Karpas-422 (cell line): ENCODE measurements at regions not wholly inside any gene's neighbourhood (a gene's known extent, or its start where the extent isn't known, plus 50 kb on each side); places are given as distances from the start of the nearest gene placed in this dataset.

Experiments used
- DNase-seq: peaks from one replicate; pipeline ENCODE4 v3.0.0-alpha.2; 2015
- H2AFZ ChIP-seq: fragments of 200-600 bp; sonication (generic); 2 replicates; pipeline ENCODE4 v1.6.1; 2014; ENCODE audit warnings: antibody characterized with exemption, low read length, mixed read lengths
- H3K27ac ChIP-seq: fragments of 200-600 bp; sonication (generic); 2 replicates; pipeline ENCODE4 v1.5.1; 2014; ENCODE audit warnings: mild to moderate bottlenecking, low read length, moderate library complexity
- H3K27me3 ChIP-seq: fragments of 200-600 bp; sonication (generic); 2 replicates; pipeline ENCODE4 v1.6.1; 2014; ENCODE audit warnings: low read length, mixed read lengths
- H3K36me3 ChIP-seq: fragments of 200-600 bp; sonication (generic); 2 replicates; pipeline ENCODE4 v1.6.1; 2014; ENCODE audit warnings: low read length, mixed read lengths; ENCODE audit not compliant: insufficient read depth
- H3K4me1 ChIP-seq: fragments of 200-600 bp; sonication (generic); 2 replicates; pipeline ENCODE4 v1.6.1; 2014; ENCODE audit warnings: mild to moderate bottlenecking, low read length, mixed read lengths
- H3K4me2 ChIP-seq: fragments of 200-600 bp; sonication (generic); 2 replicates; pipeline ENCODE4 v1.6.1; 2014; ENCODE audit warnings: low read length, low read depth, mild to moderate bottlenecking; ENCODE audit not compliant: poor library complexity, severe bottlenecking
- H3K4me3 ChIP-seq: fragments of 200-600 bp; sonication (generic); 2 replicates; pipeline ENCODE4 v1.5.1; 2014; ENCODE audit warnings: mild to moderate bottlenecking, antibody characterized with exemption, low read length, mixed read lengths
- H3K79me2 ChIP-seq: fragments of 200-600 bp; sonication (generic); 2 replicates; pipeline ENCODE4 v1.6.1; 2014; ENCODE audit warnings: mild to moderate bottlenecking, low read length, mixed read lengths
- H3K9ac ChIP-seq: fragments of 200-600 bp; sonication (generic); 2 replicates; pipeline ENCODE4 v1.6.0; 2014; ENCODE audit warnings: low read length
- H3K9me2 ChIP-seq: fragments of 200-600 bp; sonication (generic), shearing (Covaris generic); replicated peaks from 2 replicates; pipeline ENCODE4 v1.6.0; 2014; ENCODE audit warnings: mild to moderate bottlenecking, low read length, moderate library complexity; ENCODE audit not compliant: insufficient read depth
- H3K9me3 ChIP-seq: fragments of 300-700, 200-600 bp; sonication (generic); 2 replicates; pipeline ENCODE4 v1.6.1; 2014; ENCODE audit warnings: low read length, mixed read lengths
- H4K20me1 ChIP-seq: fragments of 200-600 bp; sonication (generic); 2 replicates; pipeline ENCODE4 v1.6.1; 2014; ENCODE audit warnings: mild to moderate bottlenecking, antibody characterized with exemption, low read length, low read depth; ENCODE audit not compliant: insufficient read depth

GRCh38 chr9:95592931-95593330 is 76.2 kb upstream of the PTCH1 start:
- H3K27me3 ChIP-seq, result no peaks in the 10 kb centered on the region
- H3K9me2 ChIP-seq, result no peaks in the 10 kb centered on the region
- no peak overlapping the region for H3K4me2 ChIP-seq
- H3K9me3 ChIP-seq, result no peaks in the 10 kb centered on the region
- no peak overlapping the region for H2AFZ ChIP-seq
- no peaks in the 10 kb centered on the region for H3K36me3 ChIP-seq
- H3K4me3 ChIP-seq, result no peak overlapping the region
- DNase-seq, result no peak
- H3K79me2 ChIP-seq, result no peaks in the 10 kb centered on the region
- H3K9ac ChIP-seq, result no peak overlapping the region
- no peak overlapping the region for H3K27ac ChIP-seq
- H3K4me1 ChIP-seq, result no peaks in the 10 kb centered on the region
- no peaks in the 10 kb centered on the region for H4K20me1 ChIP-seq

GRCh38 chr9:95588724-95589588 is 72.2 kb upstream of the PTCH1 start:
- Histone ChIP-seq H3K4me3 (no peak overlapping the region), H3K9ac (no peak overlapping the region), H3K9me3 (no peaks in the 10 kb centered on the region), H3K4me1 (no peaks in the 10 kb centered on the region), H3K36me3 (no peaks in the 10 kb centered on the region), H3K27ac (no peak overlapping the region), H2AFZ (no peak overlapping the region), H3K9me2 (no peaks in the 10 kb centered on the region), H3K4me2 (no peak overlapping the region), H3K79me2 (no peaks in the 10 kb centered on the region), H4K20me1 (no peaks in the 10 kb centered on the region), H3K27me3 (no peaks in the 10 kb centered on the region)
- DNase-seq, result no peak

- H3K9ac ChIP-seq, result no peak overlapping the region
- no peak overlapping the region for H2AFZ ChIP-seq
- H3K27me3 ChIP-seq, result no peaks in the 10 kb centered on the region
- no peaks in the 10 kb centered on the region for H3K36me3 ChIP-seq
- no peak for DNase-seq
- H3K4me2 ChIP-seq, result no peak overlapping the region
- H3K79me2 ChIP-seq, result no peaks in the 10 kb centered on the region
- H4K20me1 ChIP-seq, result no peaks in the 10 kb centered on the region
- no peaks in the 10 kb centered on the region for H3K9me3 ChIP-seq
- no peak overlapping the region for H3K4me3 ChIP-seq
- H3K4me1 ChIP-seq, result no peaks in the 10 kb centered on the region
- no peaks in the 10 kb centered on the region for H3K9me2 ChIP-seq
- H3K27ac ChIP-seq, result no peak overlapping the region
Measured at GRCh38 chr9:95587021-95587964, 70.5 kb upstream of the PTCH1 start.

GRCh38 chr9:95586326-95586725 is 69.6 kb upstream of the PTCH1 start:
- no peaks in the 10 kb centered on the region for H3K27me3 ChIP-seq

GRCh38 chr9:95585824-95586223 is 69.1 kb upstream of the PTCH1 start:
- Histone ChIP-seq H3K4me1 (no peaks in the 10 kb centered on the region), H3K27me3 (no peaks in the 10 kb centered on the region), H3K27ac (no peak overlapping the region), H2AFZ (no peak overlapping the region), H3K9me3 (no peaks in the 10 kb centered on the region), H3K4me2 (no peak overlapping the region), H3K36me3 (no peaks in the 10 kb centered on the region), H3K9ac (no peak overlapping the region), H3K9me2 (no peaks in the 10 kb centered on the region), H4K20me1 (no peaks in the 10 kb centered on the region), H3K4me3 (no peak overlapping the region), H3K79me2 (no peaks in the 10 kb centered on the region)
- no peak for DNase-seq

More at GRCh38 chr9:95586326-95586725, 69.6 kb upstream of the PTCH1 start:
- Histone ChIP-seq H3K9me3 (no peaks in the 10 kb centered on the region), H3K9ac (no peak overlapping the region), H3K9me2 (no peaks in the 10 kb centered on the region), H3K36me3 (no peaks in the 10 kb centered on the region), H3K4me2 (no peak overlapping the region), H3K27ac (no peak overlapping the region), H4K20me1 (no peaks in the 10 kb centered on the region), H3K4me3 (no peak overlapping the region), H2AFZ (no peak overlapping the region), H3K79me2 (no peaks in the 10 kb centered on the region), H3K4me1 (no peaks in the 10 kb centered on the region)
- DNase-seq, result no peak

GRCh38 chr9:95584176-95584575 is 67.4 kb upstream of the PTCH1 start:
- Histone ChIP-seq H3K27ac (no peak overlapping the region), H3K9me3 (no peaks in the 10 kb centered on the region), H4K20me1 (no peaks in the 10 kb centered on the region), H2AFZ (no peak overlapping the region), H3K4me2 (no peak overlapping the region), H3K4me3 (no peak overlapping the region), H3K27me3 (no peaks in the 10 kb centered on the region; the same call in 1 of the 2 replicates), H3K36me3 (no peaks in the 10 kb centered on the region), H3K9me2 (no peaks in the 10 kb centered on the region), H3K4me1 (no peaks in the 10 kb centered on the region), H3K79me2 (no peaks in the 10 kb centered on the region), H3K9ac (no peak overlapping the region)
- DNase-seq, result no peak

- H3K9me3 ChIP-seq, result no peaks in the 10 kb centered on the region
- no peaks in the 10 kb centered on the region for H3K9me2 ChIP-seq
- DNase-seq, result no peak
- H2AFZ ChIP-seq, result no peak overlapping the region
- no peaks in the 10 kb centered on the region; the same call in 1 of the 2 replicates for H3K27me3 ChIP-seq
- no peaks in the 10 kb centered on the region for H4K20me1 ChIP-seq
- no peaks in the 10 kb centered on the region for H3K4me1 ChIP-seq
- no peak overlapping the region for H3K9ac ChIP-seq
- no peaks in the 10 kb centered on the region for H3K79me2 ChIP-seq
- no peaks in the 10 kb centered on the region for H3K36me3 ChIP-seq
- no peak overlapping the region for H3K4me3 ChIP-seq
- H3K4me2 ChIP-seq, result no peak overlapping the region
- no peak overlapping the region for H3K27ac ChIP-seq
Measured at GRCh38 chr9:95581900-95582299, 65.1 kb upstream of the PTCH1 start.
